ENCODE measurements at regions not wholly inside any gene's neighbourhood (a gene's known extent, or its start where the extent isn't known, plus 50 kb on each side); places are given as distances from the start of the nearest gene placed in this dataset.
"Not testable (repeated sequence)": the region's sequence is repeated elsewhere in the genome, so short reads cannot be mapped to it uniquely, and the experiment has no call there.

- Histone ChIP-seq H3K27ac (ENCODE audit: low read length) (no peak overlapping the region), H3K4me1 (ENCODE audit: control insufficient read depth, insufficient read depth, low read length) (no peaks in the 10 kb centered on the region), H3K9me3 (ENCODE audit: control insufficient read depth, low read depth, low read length) (no peaks in the 10 kb centered on the region), H3K4me3 (ENCODE audit: low read length) (no peak overlapping the region), H3K27me3 (ENCODE audit: control insufficient read depth, insufficient read depth, low read length) (no peaks in the 10 kb centered on the region), H3K36me3 (ENCODE audit: control insufficient read depth, insufficient read depth, low read length) (no peaks in the 10 kb centered on the region)
- no peak for DNase-seq
These were observed 148.5 kb downstream of the NAA11 start for GRCh38 chr4:79177388-79177787.

- Histone ChIP-seq H3K4me1 (ENCODE audit: control insufficient read depth, insufficient read depth, low read length) (no peaks in the 10 kb centered on the region), H3K27ac (ENCODE audit: low read length) (no peak overlapping the region), H3K4me3 (ENCODE audit: low read length) (no peak overlapping the region), H3K9me3 (ENCODE audit: control insufficient read depth, low read depth, low read length) (no peaks in the 10 kb centered on the region), H3K27me3 (ENCODE audit: control insufficient read depth, insufficient read depth, low read length) (no peaks in the 10 kb centered on the region), H3K36me3 (ENCODE audit: control insufficient read depth, insufficient read depth, low read length) (no peaks in the 10 kb centered on the region)
- WGBS (ENCODE audit: insufficient coverage, low lambda C conversion rate), result no CpG with 5 or more reads among the region's 4 CpGs
- DNase-seq, result no peak
These were observed 149.5 kb downstream of the NAA11 start for GRCh38 chr4:79176351-79176750.

- Histone ChIP-seq H3K4me3 (ENCODE audit: low read length) (no peak overlapping the region), H3K9me3 (ENCODE audit: control insufficient read depth, low read depth, low read length) (no peaks in the 10 kb centered on the region), H3K4me1 (ENCODE audit: control insufficient read depth, insufficient read depth, low read length) (no peaks in the 10 kb centered on the region), H3K36me3 (ENCODE audit: control insufficient read depth, insufficient read depth, low read length) (no peaks in the 10 kb centered on the region), H3K27me3 (ENCODE audit: control insufficient read depth, insufficient read depth, low read length) (no peaks in the 10 kb centered on the region), H3K27ac (ENCODE audit: low read length) (no peak overlapping the region)
- DNase-seq, result no peak
These were observed 150.1 kb downstream of the NAA11 start for GRCh38 chr4:79175716-79176115.

GRCh38 chr4:79174490-79175252 lies 151.2 kb downstream of the NAA11 start:
- no peaks in the 10 kb centered on the region for H3K36me3 ChIP-seq (ENCODE audit: control insufficient read depth, insufficient read depth, low read length)
- no peak overlapping the region for H3K4me3 ChIP-seq (ENCODE audit: low read length)
- no peaks in the 10 kb centered on the region for H3K4me1 ChIP-seq (ENCODE audit: control insufficient read depth, insufficient read depth, low read length)
- H3K27me3 ChIP-seq (ENCODE audit: control insufficient read depth, insufficient read depth, low read length), result no peaks in the 10 kb centered on the region
- H3K27ac ChIP-seq (ENCODE audit: low read length), result no peak overlapping the region
- 75% methylated on average over 2 of the region's 2 CpGs for WGBS (ENCODE audit: insufficient coverage, low lambda C conversion rate)
- no peaks in the 10 kb centered on the region for H3K9me3 ChIP-seq (ENCODE audit: control insufficient read depth, low read depth, low read length)
- no peak for DNase-seq

GRCh38 chr4:79173186-79173585 lies 152.7 kb downstream of the NAA11 start:
- WGBS (ENCODE audit: insufficient coverage, low lambda C conversion rate), result no CpG with 5 or more reads among the region's 2 CpGs
- no peak overlapping the region for H3K27ac ChIP-seq (ENCODE audit: low read length)

GRCh38 chr4:79170077-79170476 lies 155.8 kb downstream of the NAA11 start:
- Histone ChIP-seq H3K27ac (ENCODE audit: low read length) (no peak overlapping the region), H3K36me3 (ENCODE audit: control insufficient read depth, insufficient read depth, low read length) (no peaks in the 10 kb centered on the region), H3K27me3 (ENCODE audit: control insufficient read depth, insufficient read depth, low read length) (no peaks in the 10 kb centered on the region), H3K4me3 (ENCODE audit: low read length) (no peak overlapping the region), H3K4me1 (ENCODE audit: control insufficient read depth, insufficient read depth, low read length) (no peaks in the 10 kb centered on the region), H3K9me3 (ENCODE audit: control insufficient read depth, low read depth, low read length) (no peaks in the 10 kb centered on the region)
- no peak for DNase-seq
- no CpG with 5 or more reads among the region's 1 CpG for WGBS (ENCODE audit: insufficient coverage, low lambda C conversion rate)

More at GRCh38 chr4:79173186-79173585, 152.7 kb downstream of the NAA11 start:
- no peaks in the 10 kb centered on the region for H3K4me1 ChIP-seq (ENCODE audit: control insufficient read depth, insufficient read depth, low read length)
- no peak overlapping the region for H3K4me3 ChIP-seq (ENCODE audit: low read length)
- no peaks in the 10 kb centered on the region for H3K36me3 ChIP-seq (ENCODE audit: control insufficient read depth, insufficient read depth, low read length)
- no peak for DNase-seq
- no peaks in the 10 kb centered on the region for H3K9me3 ChIP-seq (ENCODE audit: control insufficient read depth, low read depth, low read length)
- H3K27me3 ChIP-seq (ENCODE audit: control insufficient read depth, insufficient read depth, low read length), result no peaks in the 10 kb centered on the region

- no peak overlapping the region for H3K4me3 ChIP-seq (ENCODE audit: low read length)
- no peaks in the 10 kb centered on the region for H3K4me1 ChIP-seq (ENCODE audit: control insufficient read depth, insufficient read depth, low read length)
- no peaks in the 10 kb centered on the region for H3K36me3 ChIP-seq (ENCODE audit: control insufficient read depth, insufficient read depth, low read length)
- DNase-seq, result no peak
- no peak overlapping the region for H3K27ac ChIP-seq (ENCODE audit: low read length)
- no peaks in the 10 kb centered on the region for H3K9me3 ChIP-seq (ENCODE audit: control insufficient read depth, low read depth, low read length)
- no peaks in the 10 kb centered on the region for H3K27me3 ChIP-seq (ENCODE audit: control insufficient read depth, insufficient read depth, low read length)
- no CpG with 5 or more reads among the region's 4 CpGs for WGBS (ENCODE audit: insufficient coverage, low lambda C conversion rate)
These were observed 160.8 kb downstream of the NAA11 start for GRCh38 chr4:79164907-79165610.

- no peak overlapping the region for H3K27ac ChIP-seq (ENCODE audit: low read length)
- DNase-seq, result no peak
- WGBS (ENCODE audit: insufficient coverage, low lambda C conversion rate), result 37% methylated on average over 3 of the region's 4 CpGs
- no peaks in the 10 kb centered on the region for H3K4me1 ChIP-seq (ENCODE audit: control insufficient read depth, insufficient read depth, low read length)
- no peaks in the 10 kb centered on the region for H3K9me3 ChIP-seq (ENCODE audit: control insufficient read depth, low read depth, low read length)
- H3K4me3 ChIP-seq (ENCODE audit: low read length), result no peak overlapping the region
- no peaks in the 10 kb centered on the region for H3K36me3 ChIP-seq (ENCODE audit: control insufficient read depth, insufficient read depth, low read length)
- no peaks in the 10 kb centered on the region for H3K27me3 ChIP-seq (ENCODE audit: control insufficient read depth, insufficient read depth, low read length)
These were observed 161.8 kb downstream of the NAA11 start for GRCh38 chr4:79163981-79164490.

GRCh38 chr4:79160962-79161361 lies 164.9 kb downstream of the NAA11 start:
- Histone ChIP-seq H3K9me3 (ENCODE audit: control insufficient read depth, low read depth, low read length) (no peaks in the 10 kb centered on the region), H3K4me1 (ENCODE audit: control insufficient read depth, insufficient read depth, low read length) (no peaks in the 10 kb centered on the region), H3K27me3 (ENCODE audit: control insufficient read depth, insufficient read depth, low read length) (no peaks in the 10 kb centered on the region), H3K4me3 (ENCODE audit: low read length) (no peak overlapping the region), H3K36me3 (ENCODE audit: control insufficient read depth, insufficient read depth, low read length) (no peaks in the 10 kb centered on the region), H3K27ac (ENCODE audit: low read length) (no peak overlapping the region)
- WGBS (ENCODE audit: insufficient coverage, low lambda C conversion rate), result 100% methylated on average over 1 of the region's 2 CpGs
- no peak for DNase-seq

- not testable (repeated sequence) for H3K27ac ChIP-seq (ENCODE audit: low read length); H3K4me3 ChIP-seq (ENCODE audit: low read length); H3K27me3 ChIP-seq (ENCODE audit: control insufficient read depth, insufficient read depth, low read length); DNase-seq; H3K4me1 ChIP-seq (ENCODE audit: control insufficient read depth, insufficient read depth, low read length); H3K9me3 ChIP-seq (ENCODE audit: control insufficient read depth, low read depth, low read length); H3K36me3 ChIP-seq (ENCODE audit: control insufficient read depth, insufficient read depth, low read length)
- no CpG with 5 or more reads among the region's 2 CpGs for whole genome bisulfite sequencing (ENCODE audit: insufficient coverage, low lambda C conversion rate)
These were observed 167.2 kb downstream of the NAA11 start for GRCh38 chr4:79158705-79159104.

GRCh38 chr4:79155336-79155735 lies 170.5 kb downstream of the NAA11 start:
- H3K4me3 ChIP-seq (ENCODE audit: low read length), result no peak overlapping the region
- WGBS (ENCODE audit: insufficient coverage, low lambda C conversion rate), result no CpG with 5 or more reads among the region's 3 CpGs
- H3K4me1 ChIP-seq (ENCODE audit: control insufficient read depth, insufficient read depth, low read length), result no peaks in the 10 kb centered on the region
- H3K36me3 ChIP-seq (ENCODE audit: control insufficient read depth, insufficient read depth, low read length), result no peaks in the 10 kb centered on the region
- H3K9me3 ChIP-seq (ENCODE audit: control insufficient read depth, low read depth, low read length), result no peaks in the 10 kb centered on the region
- no peaks in the 10 kb centered on the region for H3K27me3 ChIP-seq (ENCODE audit: control insufficient read depth, insufficient read depth, low read length)
- no peak overlapping the region for H3K27ac ChIP-seq (ENCODE audit: low read length)
- DNase-seq, result no peak

All from large intestine (tissue), 3 donors.